Suppressor macrophage treated with lipopolysaccharide for 4 hours (primary cell): ENCODE measurements at regions not wholly inside any gene's neighbourhood (a gene's known extent, or its start where the extent isn't known, plus 50 kb on each side); places are given as distances from the start of the nearest gene placed in this dataset.

Experiments
- DNase-seq: peaks from one replicate; pipeline ENCODE4 v3.0.0-alpha.2; 2020

- DNase-seq: peak; percentile 81
These were observed 209.6 kb upstream of the DTNBP1 start for GRCh38 chr6:15872241-15873103.

GRCh38 chr6:15871276-15871675 is 208.4 kb upstream of the DTNBP1 start:
- no peak for DNase-seq

GRCh38 chr6:15870333-15871043 is 207.7 kb upstream of the DTNBP1 start:
- peak; percentile 88 for DNase-seq

- no peak for DNase-seq
These were observed 201.9 kb upstream of the DTNBP1 start for GRCh38 chr6:15864708-15865062.

- no peak for DNase-seq
These were observed 201.3 kb upstream of the DTNBP1 start for GRCh38 chr6:15864038-15864707.

- no peak for DNase-seq
These were observed 200.0 kb upstream of the DTNBP1 start for GRCh38 chr6:15862810-15863209.

- DNase-seq: no peak
These were observed 198.7 kb upstream of the DTNBP1 start for GRCh38 chr6:15861486-15861885.

- DNase-seq: no peak
These were observed 192.2 kb upstream of the DTNBP1 start for GRCh38 chr6:15854826-15855710.

GRCh38 chr6:15854378-15854777 is 191.6 kb upstream of the DTNBP1 start:
- no peak for DNase-seq

GRCh38 chr6:15853259-15853658 is 190.4 kb upstream of the DTNBP1 start:
- no peak for DNase-seq

- no peak for DNase-seq
These were observed 189.5 kb upstream of the DTNBP1 start for GRCh38 chr6:15852289-15852688.

- no peak for DNase-seq
These were observed 186.6 kb upstream of the DTNBP1 start for GRCh38 chr6:15849395-15849794.

- no peak for DNase-seq
These were observed 182.7 kb upstream of the DTNBP1 start for GRCh38 chr6:15845492-15845891.

GRCh38 chr6:15843764-15844163 is 180.9 kb upstream of the DTNBP1 start:
- no peak for DNase-seq

GRCh38 chr6:15843226-15843625 is 180.4 kb upstream of the DTNBP1 start:
- no peak for DNase-seq

GRCh38 chr6:15842727-15843117 is 179.9 kb upstream of the DTNBP1 start:
- DNase-seq: no peak

- no peak for DNase-seq
These were observed 179.3 kb upstream of the DTNBP1 start for GRCh38 chr6:15841937-15842726.

- no peak for DNase-seq
These were observed 177.2 kb upstream of the DTNBP1 start for GRCh38 chr6:15839969-15840541.

- no peak for DNase-seq
These were observed 174.4 kb upstream of the DTNBP1 start for GRCh38 chr6:15837205-15837604.

- DNase-seq: no peak
These were observed 170.0 kb upstream of the DTNBP1 start for GRCh38 chr6:15832841-15833240.

- peak; percentile 19 for DNase-seq
These were observed 166.3 kb upstream of the DTNBP1 start for GRCh38 chr6:15829156-15829555.
